Lower leg skin (tissue), 4 donors: ENCODE measurements at regions not wholly inside any gene's neighbourhood (a gene's known extent, or its start where the extent isn't known, plus 50 kb on each side); places are given as distances from the start of the nearest gene placed in this dataset.

Experiments used
- DNase-seq, 2 donors: peaks; one replicate each; pipeline ENCODE4 v3.0.0-alpha.2; 2019; ENCODE audit warnings: low spot score in 2 of 2
- H3K4me3 ChIP-seq: fragments of 200-600 bp; sonication (generic); 2 replicates; pipeline ENCODE4 v1.5.1; 2017; ENCODE audit warnings: mild to moderate bottlenecking, low read depth; ENCODE audit not compliant: poor library complexity, severe bottlenecking
- CTCF ChIP-seq, 3 donors: fragments of 450-650 bp; IDR thresholded peaks; one replicate each; pipeline ENCODE4 v1.5.1; 2016; ENCODE audit warnings: antibody characterized with exemption in 3 of 3, mild to moderate bottlenecking in 3 of 3, moderate library complexity in 2 of 3
- POLR2A ChIP-seq, 2 donors: fragments of 450-650 bp; IDR thresholded peaks; one replicate each; pipeline ENCODE4 v1.6.1; 2016 to 2017; ENCODE audit warnings: antibody characterized with exemption in 2 of 2, mild to moderate bottlenecking in 1 of 2, moderate library complexity in 1 of 2
- WGBS, 2 donors: methylation state at CpG; one replicate each; pipeline ENCODE4 v1.1.5; 2018; 5-methylcytosine and 5-hydroxymethylcytosine counted together
- intact Hi-C: fragments of 100-400 bp; cut with DNase I; formaldehyde crosslinking; loops from one replicate; pipeline ENCODE4 v1.15.0; 2023; ENCODE audit warnings: low total_unique reads

- TF ChIP-seq POLR2A (IDR thresholded peaks at IDR 0.05) (no peak), CTCF (IDR thresholded peaks at IDR 0.05) (no peak)
- 86% methylated on average over 1 of the region's 1 CpG for WGBS, 2 donors
- DNase-seq = no peak
- intact Hi-C loops = no loop called here
- H3K4me3 ChIP-seq = no peak overlapping the region
Measured at GRCh38 chr4:134567461-134567860, 365.9 kb upstream of the PABPC4L start.

GRCh38 chr4:134560728-134561127 lies 359.1 kb upstream of the PABPC4L start:
- TF ChIP-seq POLR2A (IDR thresholded peaks at IDR 0.05) = no peak
- no peak for TF ChIP-seq CTCF (IDR thresholded peaks at IDR 0.05)
- no peak for DNase-seq
- 38 to 40% methylated on average over 3 of the region's 3 CpGs for WGBS, 2 donors
- intact Hi-C loops = no loop called here
- H3K4me3 ChIP-seq = no peak overlapping the region

GRCh38 chr4:134552063-134552462 lies 350.5 kb upstream of the PABPC4L start:
- WGBS, 2 donors = 37 to 50% methylated on average over 1 of the region's 1 CpG

GRCh38 chr4:134551348-134551747 lies 349.8 kb upstream of the PABPC4L start:
- intact Hi-C loops = no loop called here
- TF ChIP-seq CTCF (IDR thresholded peaks at IDR 0.05) (no peak), POLR2A (IDR thresholded peaks at IDR 0.05) (no peak)
- 71 to 78% methylated on average over 2 of the region's 2 CpGs for WGBS, 2 donors

More at GRCh38 chr4:134552063-134552462, 350.5 kb upstream of the PABPC4L start:
- intact Hi-C loops = no loop called here
- H3K4me3 ChIP-seq = no peak overlapping the region
- TF ChIP-seq CTCF (IDR thresholded peaks at IDR 0.05) (no peak), POLR2A (IDR thresholded peaks at IDR 0.05) (no peak)
- DNase-seq = no peak

GRCh38 chr4:134548052-134548628 lies 346.6 kb upstream of the PABPC4L start:
- DNase-seq = no peak
- intact Hi-C loops = no loop called here

More at GRCh38 chr4:134551348-134551747, 349.8 kb upstream of the PABPC4L start:
- no peak for DNase-seq
- H3K4me3 ChIP-seq = no peak overlapping the region

More at GRCh38 chr4:134548052-134548628, 346.6 kb upstream of the PABPC4L start:
- no peak overlapping the region for H3K4me3 ChIP-seq
- TF ChIP-seq CTCF (IDR thresholded peaks at IDR 0.05) = no peak
